B cell (primary cell): ENCODE measurements at regions not wholly inside any gene's neighbourhood (a gene's known extent, or its start where the extent isn't known, plus 50 kb on each side); places are given as distances from the start of the nearest gene placed in this dataset.

Experiments used
- ATAC-seq: fragments of 200-7000 bp; cut with Tn5 transposase; one replicate; pipeline ENCODE4 v1.10.0; 2021; ENCODE audit warnings: low read depth, mild to moderate bottlenecking, moderate number of reproducible peaks, moderate library complexity
- CTCF ChIA-PET: fragments of 350-600 bp; sonication (Branson Sonifier 250); formaldehyde crosslinking; loops from one replicate; lab custom pipeline; 2021; ENCODE audit warnings: antibody characterized with exemption, inconsistent platforms; lab: Charles Lee
- POLR2A ChIA-PET: fragments of 350-600 bp; sonication (Branson Sonifier 250); formaldehyde crosslinking; loops from one replicate; lab custom pipeline; 2021; ENCODE audit warnings: antibody characterized with exemption; lab: Charles Lee
- DNase-seq: peaks from one replicate; pipeline ENCODE4 v3.0.0; 2013
- H2AFZ ChIP-seq: 2 replicates; pipeline ENCODE4 v1.6.1; 2012; ENCODE audit warnings: mild to moderate bottlenecking, low read depth, low read length; ENCODE audit not compliant: insufficient read depth, poor library complexity, severe bottlenecking
- H3K27ac ChIP-seq, 2 donors: 1 replicate in 1 of 2; 2 replicates in 1 of 2; pipeline ENCODE4 v1.5.1; 2012 to 2013; ENCODE audit warnings: low read length in 2 of 2, mild to moderate bottlenecking in 2 of 2, moderate library complexity in 1 of 2
- H3K27me3 ChIP-seq, 4 experiments: fragments of 200-600 bp in 1 of 4; sonication (generic) in 1 of 4; replicated peaks in 1 of 4; 1 replicate in 2 of 4; 2 replicates in 2 of 4; pipeline versions ENCODE4 v1.6.1 to v1.7.0; 2013 to 2016; ENCODE audit warnings: low read length in 3 of 4, mild to moderate bottlenecking in 2 of 4, mixed read lengths in 1 of 4, moderate library complexity in 1 of 4; ENCODE audit not compliant: insufficient read depth in 4 of 4, control insufficient read depth in 3 of 4; ENCODE audit errors: control extremely low read depth in 1 of 4
- H3K36me3 ChIP-seq, 2 experiments: replicated peaks in 1 of 2; 1 replicate in 1 of 2; 2 replicates in 1 of 2; pipeline versions ENCODE4 v1.6.1 to v1.7.1; 2013; ENCODE audit warnings: low read length in 1 of 2; ENCODE audit not compliant: insufficient read depth in 2 of 2, control insufficient read depth in 1 of 2; ENCODE audit errors: control extremely low read depth in 1 of 2, extremely low read depth in 1 of 2
- H3K4me1 ChIP-seq, 2 donors: fragments of 200-600 bp in 1 of 2; sonication (generic) in 1 of 2; 1 replicate in 1 of 2; 2 replicates in 1 of 2; pipeline versions ENCODE4 v1.5.1 to v1.6.1; 2013 to 2017; ENCODE audit warnings: low read length in 2 of 2; ENCODE audit not compliant: control insufficient read depth in 2 of 2, insufficient read depth in 2 of 2
- H3K4me2 ChIP-seq: replicated peaks from 2 replicates; pipeline ENCODE3; 2012; ENCODE audit warnings: mild to moderate bottlenecking, low read depth, low read length; ENCODE audit not compliant: poor library complexity, severe bottlenecking
- H3K4me3 ChIP-seq, 5 experiments: fragments of 200-600 bp in 1 of 5; sonication (generic) in 1 of 5; 1 replicate in 3 of 5; 2 replicates in 2 of 5; pipeline versions ENCODE4 v1.5.1 to v1.7.0; 2011 to 2016; ENCODE audit warnings: low read length in 4 of 5, mild to moderate bottlenecking in 4 of 5, low read depth in 2 of 5, control low read depth in 1 of 5, moderate library complexity in 1 of 5; ENCODE audit not compliant: insufficient read depth in 1 of 5; ENCODE audit errors: control extremely low read depth in 1 of 5, extremely low read depth in 1 of 5
- H3K79me2 ChIP-seq: fragments of 200-600 bp; sonication (generic); one replicate; pipeline ENCODE4 v1.6.0; 2016; ENCODE audit warnings: low read length; ENCODE audit not compliant: control insufficient read depth, insufficient read depth
- H3K9ac ChIP-seq: fragments of 200-600 bp; sonication (generic); 2 replicates; pipeline ENCODE4 v1.6.1; 2017; ENCODE audit warnings: mild to moderate bottlenecking, low read length, moderate library complexity
- H3K9me3 ChIP-seq, 3 donors: one replicate each; pipeline versions ENCODE4 v1.6.1 to v1.7.1; 2013; ENCODE audit warnings: low read length in 2 of 3; ENCODE audit not compliant: control insufficient read depth in 2 of 3, insufficient read depth in 1 of 3; ENCODE audit errors: control extremely low read depth in 1 of 3
- H4K20me1 ChIP-seq: 2 replicates; pipeline ENCODE4 v1.6.0; 2012; ENCODE audit warnings: mild to moderate bottlenecking, low read length; ENCODE audit not compliant: insufficient read depth, control insufficient read depth, poor library complexity, severe bottlenecking
- H3K27ac Mint-ChIP-seq: one replicate; pipeline ENCODE4 v1.8.0; 2021; ENCODE audit warnings: mixed read lengths
- H3K27me3 Mint-ChIP-seq: one replicate; pipeline ENCODE4 v1.8.0; 2021; ENCODE audit warnings: mixed read lengths
- H3K4me1 Mint-ChIP-seq: one replicate; pipeline ENCODE4 v1.8.0; 2021; ENCODE audit warnings: mixed read lengths
- H3K4me3 Mint-ChIP-seq: one replicate; pipeline ENCODE4 v1.8.0; 2021; ENCODE audit warnings: mixed read lengths
- H3K9me3 Mint-ChIP-seq: one replicate; pipeline ENCODE4 v1.8.0; 2022; ENCODE audit warnings: mixed read lengths; ENCODE audit not compliant: insufficient read depth
- CTCF ChIP-seq: fragments of 200-600 bp; IDR thresholded peaks from one replicate; pipeline ENCODE4 v1.8.0; 2022; ENCODE audit warnings: antibody characterized with exemption, mild to moderate bottlenecking
- EZH2 ChIP-seq: IDR thresholded peaks from 2 replicates; pipeline ENCODE4 v1.6.1; 2012; ENCODE audit warnings: borderline replicate concordance, low read depth, mild to moderate bottlenecking, moderate library complexity, low read length; ENCODE audit not compliant: insufficient read depth, poor library complexity, severe bottlenecking
- WGBS: methylation state at CpG from one replicate; pipeline ENCODE4 v1.1.5; 2013; ENCODE audit warnings: missing lambda C conversion rate; ENCODE audit not compliant: insufficient coverage; 5-methylcytosine and 5-hydroxymethylcytosine counted together
- intact Hi-C: fragments of 100-400 bp; cut with micrococcal nuclease; formaldehyde crosslinking; loops from one replicate; pipeline ENCODE4 v1.10.0; 2022

DNA sequence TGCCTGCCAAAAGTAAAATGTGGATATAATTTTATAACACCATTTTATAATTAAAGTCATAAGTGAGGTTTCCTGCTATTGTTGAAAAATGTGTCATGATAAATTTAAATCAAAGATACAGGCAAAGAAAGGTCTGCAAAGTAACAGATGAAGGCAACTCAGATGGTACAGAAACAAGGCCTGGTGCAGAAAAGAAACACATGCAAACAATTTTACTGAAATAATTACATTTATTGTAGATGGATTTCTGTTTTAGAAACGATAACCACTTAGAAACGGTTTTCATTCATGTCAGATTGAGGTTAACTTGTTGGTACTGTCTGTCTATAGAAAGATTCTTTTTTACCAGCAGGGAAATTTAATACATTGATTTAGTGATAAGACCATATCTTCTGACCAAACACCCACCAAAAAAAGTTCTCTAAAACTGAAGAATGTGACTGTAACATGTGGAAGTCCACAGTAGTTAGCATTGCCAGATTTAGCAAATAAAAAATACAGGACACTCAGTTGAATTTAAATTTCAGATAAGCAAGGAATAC lies 105.5 kb upstream of the FERMT1 start:
- ChIA-PET POLR2A (no interaction called here), CTCF (no interaction called here)
- no peaks in the 10 kb centered on the region for H3K79me2 ChIP-seq
- H3K4me1 ChIP-seq: no peaks in the 10 kb centered on the region
- intact Hi-C loops: no loop called here
- no peak overlapping the region for H3K27ac ChIP-seq
- Mint-ChIP-seq H3K27ac (no peak overlapping the region), H3K9me3 (no peaks in the 10 kb centered on the region), H3K4me1 (no peaks in the 10 kb centered on the region), H3K4me3 (no peak overlapping the region), H3K27me3 (no peaks in the 10 kb centered on the region)
- H3K4me3 ChIP-seq: no peak overlapping the region
- DNase-seq: no peak
- H2AFZ ChIP-seq: no peak overlapping the region
- no CpG with 5 or more reads among the region's 2 CpGs for WGBS
- TF ChIP-seq CTCF (no peak), EZH2 (no peak)
- no peaks in the 10 kb centered on the region for H3K9me3 ChIP-seq
- no peak overlapping the region for H3K4me2 ChIP-seq
- no peak for ATAC-seq
- no peaks in the 10 kb centered on the region for H3K36me3 ChIP-seq
- no peaks in the 10 kb centered on the region for H3K27me3 ChIP-seq
- no peak overlapping the region for H3K9ac ChIP-seq
- no peaks in the 10 kb centered on the region for H4K20me1 ChIP-seq

DNA sequence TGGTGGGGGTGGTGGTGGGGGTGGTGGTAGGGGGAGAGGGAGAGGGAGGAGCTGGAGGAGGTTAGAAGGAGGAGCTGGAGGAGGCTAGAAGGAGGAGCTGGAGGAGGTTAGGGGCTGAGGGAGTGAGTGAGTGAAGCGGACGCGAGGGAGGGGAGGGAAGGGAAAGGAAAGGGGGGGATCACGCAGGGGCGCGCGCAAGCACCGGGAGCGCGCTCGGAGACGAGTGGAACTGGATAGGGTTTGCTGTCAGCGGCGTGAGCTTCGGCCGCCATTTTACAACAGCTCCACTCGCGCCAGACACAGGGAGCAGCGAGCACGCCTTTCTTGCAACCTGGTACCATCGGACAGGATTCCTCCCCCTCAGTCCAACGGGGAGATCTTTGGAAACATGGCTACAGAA lies 90.5 kb upstream of the FERMT1 start:
- ChIA-PET POLR2A (no interaction called here), CTCF (no interaction called here)
- intact Hi-C loops: no loop called here
- ATAC-seq: no peak
- H3K4me3 ChIP-seq: no peak overlapping the region
- no peaks in the 10 kb centered on the region for H3K4me1 Mint-ChIP-seq
- H3K4me1 ChIP-seq: no peaks in the 10 kb centered on the region
- no peaks in the 10 kb centered on the region for H3K27me3 Mint-ChIP-seq
- H3K9me3 Mint-ChIP-seq: no peaks in the 10 kb centered on the region
- no peaks in the 10 kb centered on the region for H3K79me2 ChIP-seq
- DNase-seq: no peak
- H3K27ac Mint-ChIP-seq: no peak overlapping the region
- H3K36me3 ChIP-seq: no peaks in the 10 kb centered on the region
- no peak for TF ChIP-seq EZH2
- TF ChIP-seq CTCF: no peak
- no peaks in the 10 kb centered on the region for H3K27me3 ChIP-seq
- H3K4me3 Mint-ChIP-seq: no peak overlapping the region
- 99% methylated on average over 12 of the region's 22 CpGs for WGBS
- no peaks in the 10 kb centered on the region for H4K20me1 ChIP-seq
- H2AFZ ChIP-seq: no peak overlapping the region
- no peak overlapping the region for H3K27ac ChIP-seq
- no peak overlapping the region for H3K9ac ChIP-seq
- H3K9me3 ChIP-seq: peaks cover 0 to 6% (median 0%) of the 10 kb centered on the region in 3 donors
- H3K4me2 ChIP-seq: no peak overlapping the region
